ENCODE measurements at regions not wholly inside any gene's neighbourhood (a gene's known extent, or its start where the extent isn't known, plus 50 kb on each side); places are given as distances from the start of the nearest gene placed in this dataset.

DNA sequence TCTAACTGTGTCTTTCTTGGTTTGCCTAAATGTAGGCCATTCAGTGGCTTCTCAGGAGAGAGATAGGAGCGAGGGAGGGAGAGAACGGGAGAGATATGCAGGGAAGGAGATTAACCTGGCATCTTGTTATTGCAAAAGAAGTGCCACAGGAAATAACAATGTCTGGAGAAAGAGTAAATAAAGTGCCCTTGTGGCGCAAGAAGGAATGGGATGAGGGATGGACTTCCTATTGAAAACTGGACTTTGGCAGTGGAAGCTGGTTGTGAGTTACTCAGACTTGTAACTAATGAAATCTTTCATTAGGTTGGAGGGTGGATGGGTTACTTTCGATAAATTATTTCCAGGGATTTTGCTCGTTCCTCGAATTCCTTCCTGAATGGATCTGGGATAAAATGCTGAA lies 136.1 kb downstream of the LACC1 start:
- no peaks in the 10 kb centered on the region for H3K27me3 ChIP-seq
- H3K36me3 ChIP-seq, result no peaks in the 10 kb centered on the region
- no peak for TF ChIP-seq CTCF (IDR thresholded peaks at IDR 0.05)
- H3K4me3 ChIP-seq (ENCODE audit: low read depth in 1 of 2, low read length in 1 of 2), result no peak overlapping the region
- no peaks in the 10 kb centered on the region for H3K9me3 ChIP-seq
- H3K4me1 ChIP-seq (ENCODE audit: control insufficient read depth in 1 of 2, insufficient read depth in 1 of 2, low read depth in 1 of 2, low read length in 1 of 2), result no peaks in the 10 kb centered on the region
- no peak overlapping the region for H3K27ac ChIP-seq

GRCh38 chr13:44017756-44018309 lies 138.1 kb downstream of the LACC1 start:
- Histone ChIP-seq H3K27me3 (no peaks in the 10 kb centered on the region), H3K4me3 (ENCODE audit: low read depth in 1 of 2, low read length in 1 of 2) (no peak overlapping the region), H3K9me3 (no peaks in the 10 kb centered on the region), H3K36me3 (no peaks in the 10 kb centered on the region), H3K4me1 (ENCODE audit: control insufficient read depth in 1 of 2, insufficient read depth in 1 of 2, low read depth in 1 of 2, low read length in 1 of 2) (no peaks in the 10 kb centered on the region), H3K27ac (no peak overlapping the region)
- no peak for TF ChIP-seq CTCF (IDR thresholded peaks at IDR 0.05)

GRCh38 chr13:44019651-44020050 lies 139.9 kb downstream of the LACC1 start:
- no peaks in the 10 kb centered on the region for H3K27me3 ChIP-seq

DNA sequence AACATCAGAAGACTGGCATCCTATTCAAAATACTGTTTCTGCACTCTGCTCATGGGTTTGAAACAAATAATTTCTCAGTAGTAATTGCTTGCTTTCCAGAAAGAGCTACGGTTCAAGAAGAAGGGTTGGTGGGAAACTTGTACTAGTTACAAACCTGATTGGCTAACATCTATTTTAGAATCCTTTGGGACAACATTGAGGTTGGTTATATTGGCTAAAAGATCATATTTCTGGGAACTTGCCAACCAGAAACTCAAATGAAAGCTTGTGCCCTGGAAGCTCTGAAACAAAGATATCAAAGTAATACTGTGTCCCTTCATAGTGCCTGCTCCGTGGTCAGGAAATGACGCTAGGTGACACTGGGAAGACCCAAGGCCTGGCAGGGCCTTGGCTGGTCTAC lies 141.7 kb downstream of the LACC1 start:
- Histone ChIP-seq H3K36me3 (no peaks in the 10 kb centered on the region), H3K27me3 (no peaks in the 10 kb centered on the region), H3K27ac (no peak overlapping the region), H3K4me3 (ENCODE audit: low read depth in 1 of 2, low read length in 1 of 2) (no peak overlapping the region), H3K4me1 (ENCODE audit: control insufficient read depth in 1 of 2, insufficient read depth in 1 of 2, low read depth in 1 of 2, low read length in 1 of 2) (no peaks in the 10 kb centered on the region), H3K9me3 (no peaks in the 10 kb centered on the region)
- no peak for TF ChIP-seq CTCF (IDR thresholded peaks at IDR 0.05)

More at GRCh38 chr13:44019651-44020050, 139.9 kb downstream of the LACC1 start:
- Histone ChIP-seq H3K36me3 (no peaks in the 10 kb centered on the region), H3K4me3 (ENCODE audit: low read depth in 1 of 2, low read length in 1 of 2) (no peak overlapping the region), H3K4me1 (ENCODE audit: control insufficient read depth in 1 of 2, insufficient read depth in 1 of 2, low read depth in 1 of 2, low read length in 1 of 2) (no peaks in the 10 kb centered on the region), H3K27ac (no peak overlapping the region), H3K9me3 (no peaks in the 10 kb centered on the region)
- no peak for TF ChIP-seq CTCF (IDR thresholded peaks at IDR 0.05)

- no peaks in the 10 kb centered on the region for H3K4me1 ChIP-seq (ENCODE audit: control insufficient read depth in 1 of 2, insufficient read depth in 1 of 2, low read depth in 1 of 2, low read length in 1 of 2)
- no peaks in the 10 kb centered on the region for H3K36me3 ChIP-seq
- no peak overlapping the region for H3K27ac ChIP-seq
- TF ChIP-seq CTCF (IDR thresholded peaks at IDR 0.05), result no peak
- no peaks in the 10 kb centered on the region for H3K9me3 ChIP-seq
- no peaks in the 10 kb centered on the region for H3K27me3 ChIP-seq
- no peak overlapping the region for H3K4me3 ChIP-seq (ENCODE audit: low read depth in 1 of 2, low read length in 1 of 2)
These were observed 142.5 kb downstream of the LACC1 start for GRCh38 chr13:44022196-44022595.

Data from neutrophil (primary cell).